Omental fat pad (tissue), 3 donors: ENCODE measurements at regions not wholly inside any gene's neighbourhood (a gene's known extent, or its start where the extent isn't known, plus 50 kb on each side); places are given as distances from the start of the nearest gene placed in this dataset.

ENCODE experiments used
- ATAC-seq: fragments of 150-250 bp; one replicate; pipeline ENCODE4 v1.9.1; 2016; ENCODE audit warnings: mild to moderate bottlenecking, moderate library complexity; ENCODE audit not compliant: low FRiP score
- DNase-seq: peaks from one replicate; pipeline ENCODE4 v3.0.0-alpha.2; 2019; ENCODE audit warnings: low spot score
- CTCF ChIP-seq, 3 donors: fragments of 450-650 bp; IDR thresholded peaks; one replicate each; pipeline ENCODE4 v1.5.1; 2016 to 2017; ENCODE audit warnings: antibody characterized with exemption in 3 of 3, mild to moderate bottlenecking in 3 of 3, moderate library complexity in 2 of 3

- ATAC-seq (no peak), DNase-seq (no peak)
- no peak for TF ChIP-seq CTCF (IDR thresholded peaks at IDR 0.05)
Observed at GRCh38 chr3:99503350-99503749, 135.0 kb upstream of the COL8A1 start.

GRCh38 chr3:99502871-99503270 is 135.5 kb upstream of the COL8A1 start:
- no peak for DNase-seq
- no peak for TF ChIP-seq CTCF (IDR thresholded peaks at IDR 0.05)

GRCh38 chr3:99500485-99500884 is 137.9 kb upstream of the COL8A1 start:
- DNase-seq (no peak), ATAC-seq (no peak)
- no peak for TF ChIP-seq CTCF (IDR thresholded peaks at IDR 0.05)

More at GRCh38 chr3:99502871-99503270, 135.5 kb upstream of the COL8A1 start:
- no peak for ATAC-seq

- DNase-seq (no peak), ATAC-seq (no peak)
- TF ChIP-seq CTCF (IDR thresholded peaks at IDR 0.05) = peak in 1 of 3 donors; percentile 18
Observed at GRCh38 chr3:99499235-99500158, 138.9 kb upstream of the COL8A1 start.

- DNase-seq = no peak
- TF ChIP-seq CTCF (IDR thresholded peaks at IDR 0.05) = no peak
- no peak for ATAC-seq
Observed at GRCh38 chr3:99498550-99499234, 139.7 kb upstream of the COL8A1 start.

GRCh38 chr3:99487894-99488293 is 150.5 kb upstream of the COL8A1 start:
- no peak for TF ChIP-seq CTCF (IDR thresholded peaks at IDR 0.05)
- DNase-seq = no peak

More at GRCh38 chr3:99487894-99488293, 150.5 kb upstream of the COL8A1 start:
- ATAC-seq = no peak
